Liver (tissue), 8 donors: ENCODE measurements at regions not wholly inside any gene's neighbourhood (a gene's known extent, or its start where the extent isn't known, plus 50 kb on each side); places are given as distances from the start of the nearest gene placed in this dataset.

Experiments used
- DNase-seq: peaks from one replicate; pipeline ENCODE4 v3.0.0-alpha.2; 2017; ENCODE audit warnings: low spot score
- H3K27ac ChIP-seq, 2 donors: one replicate each; pipeline ENCODE4 v1.7.0; 2013; ENCODE audit warnings: inconsistent platforms in 2 of 2, low read length in 2 of 2, control low read depth in 1 of 2, low read depth in 1 of 2, mild to moderate bottlenecking in 1 of 2
- H3K27me3 ChIP-seq, 4 donors: one replicate each; pipeline versions ENCODE4 v1.6.1 to v1.7.0; 2013; ENCODE audit warnings: low read length in 3 of 4, inconsistent platforms in 1 of 4, mild to moderate bottlenecking in 1 of 4, moderate library complexity in 1 of 4; ENCODE audit not compliant: control insufficient read depth in 4 of 4, insufficient read depth in 4 of 4
- H3K36me3 ChIP-seq, 4 donors: one replicate each; pipeline versions ENCODE4 v1.6.1 to v1.7.0; 2013; ENCODE audit warnings: low read length in 3 of 4, mild to moderate bottlenecking in 3 of 4, low read depth in 1 of 4, moderate library complexity in 1 of 4; ENCODE audit not compliant: control insufficient read depth in 4 of 4, insufficient read depth in 3 of 4
- H3K4me1 ChIP-seq, 4 donors: one replicate each; pipeline versions ENCODE4 v1.6.1 to v1.7.0; 2013; ENCODE audit warnings: low read length in 3 of 4, mild to moderate bottlenecking in 3 of 4, moderate library complexity in 1 of 4; ENCODE audit not compliant: control insufficient read depth in 4 of 4, insufficient read depth in 4 of 4
- H3K4me3 ChIP-seq, 3 donors: one replicate each; pipeline versions ENCODE4 v1.6.1 to v1.7.0; 2013; ENCODE audit warnings: low read length in 3 of 3, control low read depth in 1 of 3, low read depth in 1 of 3, mild to moderate bottlenecking in 1 of 3
- H3K9ac ChIP-seq, 2 donors: one replicate each; pipeline ENCODE4 v1.7.0; 2013; ENCODE audit warnings: low read length in 2 of 2, mild to moderate bottlenecking in 2 of 2, moderate library complexity in 2 of 2, control low read depth in 1 of 2, low read depth in 1 of 2
- H3K9me3 ChIP-seq, 4 donors: one replicate each; pipeline versions ENCODE4 v1.6.1 to v1.7.0; 2013; ENCODE audit warnings: low read length in 3 of 4; ENCODE audit not compliant: control insufficient read depth in 4 of 4
- ATF3 ChIP-seq: IDR thresholded peaks from 2 replicates; pipeline ENCODE4 v1.6.1; 2016; ENCODE audit warnings: antibody characterized with exemption
- CTCF ChIP-seq: fragments of 150-350 bp; IDR thresholded peaks from 2 replicates; pipeline ENCODE4 v1.5.1; 2017; ENCODE audit warnings: improper control_type of control experiment, low read depth, low read length; ENCODE audit not compliant: missing input control
- EGR1 ChIP-seq, 2 donors: IDR thresholded peaks; 2 replicates each; pipeline ENCODE4 v1.6.1; 2016 to 2018; ENCODE audit warnings: antibody characterized with exemption in 2 of 2, low read depth in 2 of 2
- FOXA1 ChIP-seq: IDR thresholded peaks from 2 replicates; pipeline ENCODE4 v1.6.1; 2016; ENCODE audit warnings: antibody characterized with exemption
- FOXA2 ChIP-seq: IDR thresholded peaks from 2 replicates; pipeline ENCODE4 v1.6.1; 2016; ENCODE audit warnings: antibody characterized with exemption
- GABPA ChIP-seq, 2 donors: IDR thresholded peaks in 1 of 2; conservative IDR thresholded peaks in 1 of 2; 2 replicates each; pipeline ENCODE4 v1.6.1; 2016; ENCODE audit warnings: antibody characterized with exemption in 2 of 2, mild to moderate bottlenecking in 1 of 2, moderate library complexity in 1 of 2
- HNF4A ChIP-seq, 2 donors: conservative IDR thresholded peaks; 2 replicates each; pipeline ENCODE4 v1.6.1; 2016; ENCODE audit warnings: antibody characterized with exemption in 2 of 2, mild to moderate bottlenecking in 2 of 2
- HNF4G ChIP-seq: IDR thresholded peaks from 2 replicates; pipeline ENCODE4 v1.6.1; 2016; ENCODE audit warnings: antibody characterized with exemption
- JUND ChIP-seq, 2 donors: IDR thresholded peaks; 2 replicates each; pipeline ENCODE4 v1.6.1; 2016; ENCODE audit warnings: antibody characterized with exemption in 2 of 2
- NR2F2 ChIP-seq: IDR thresholded peaks from 2 replicates; pipeline ENCODE4 v1.6.1; 2016; ENCODE audit warnings: antibody characterized with exemption
- RAD21 ChIP-seq, 2 donors: IDR thresholded peaks; 2 replicates each; pipeline ENCODE4 v1.6.1; 2016; ENCODE audit warnings: antibody characterized with exemption in 2 of 2, mild to moderate bottlenecking in 2 of 2
- REST ChIP-seq: IDR thresholded peaks from 2 replicates; pipeline ENCODE4 v1.6.1; 2016; ENCODE audit warnings: antibody characterized with exemption, mild to moderate bottlenecking
- RXRA ChIP-seq, 2 donors: IDR thresholded peaks; 2 replicates each; pipeline ENCODE4 v1.6.1; 2017 to 2018; ENCODE audit warnings: antibody characterized with exemption in 2 of 2, mild to moderate bottlenecking in 1 of 2
- SP1 ChIP-seq: IDR thresholded peaks from 2 replicates; pipeline ENCODE4 v1.6.1; 2018; ENCODE audit warnings: antibody characterized with exemption, mild to moderate bottlenecking
- TAF1 ChIP-seq: conservative IDR thresholded peaks from 2 replicates; pipeline ENCODE4 v1.6.1; 2016; ENCODE audit warnings: antibody characterized with exemption, mild to moderate bottlenecking
- YY1 ChIP-seq: IDR thresholded peaks from 2 replicates; pipeline ENCODE4 v1.6.1; 2016; ENCODE audit warnings: antibody characterized with exemption, mild to moderate bottlenecking
- WGBS: extraction: QIAGEN DNeasy Blood & Tissue Kit; methylation state at CpG from one replicate; pipeline ENCODE4 v1.1.7; 2013; 5-methylcytosine and 5-hydroxymethylcytosine counted together
- TF ChIP-seq, protein P1 (sequence below): IDR thresholded peaks from 2 replicates; pipeline ENCODE4 v1.6.1; 2016; ENCODE audit warnings: antibody characterized with exemption
- donor health status: healthy.
- donor health status: healthy.
- donor health status: healthy.
- donor health status: healthy.
- donor health status: healthy.

GRCh38 chr5:136886608-136887007, 521.3 kb upstream of the TRPC7 start:
- no peaks in the 10 kb centered on the region for H3K9me3 ChIP-seq
- whole genome bisulfite sequencing: 73% methylated on average over 3 of the region's 3 CpGs

DNA sequence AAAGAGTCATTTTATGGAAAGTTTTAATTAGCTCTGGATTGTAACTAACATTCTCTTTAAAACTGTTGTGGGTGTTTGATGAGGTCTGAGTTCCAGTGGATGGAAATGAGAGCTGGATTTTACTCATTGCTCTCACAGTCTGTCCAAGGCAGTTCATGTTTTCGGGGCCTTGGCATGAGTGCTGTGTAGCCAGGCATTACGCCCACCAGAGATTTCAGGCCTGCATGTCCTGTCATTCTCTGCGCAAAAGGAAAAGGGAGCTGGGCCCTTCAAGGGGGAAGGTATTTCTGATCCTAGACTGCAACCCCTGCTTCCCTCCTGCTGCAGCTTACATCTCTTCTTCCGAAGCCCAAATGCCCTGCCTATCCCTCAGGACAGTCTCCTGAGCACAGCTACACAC, 499.6 kb upstream of the TRPC7 start:
- Histone ChIP-seq H3K27ac (no peak overlapping the region), H3K9ac (no peak overlapping the region), H3K36me3 (no peaks in the 10 kb centered on the region), H3K4me1 (no peaks in the 10 kb centered on the region), H3K27me3 (no peaks in the 10 kb centered on the region), H3K9me3 (no peaks in the 10 kb centered on the region), H3K4me3 (no peak overlapping the region)
- WGBS: 78% methylated on average over 4 of the region's 4 CpGs
- TF ChIP-seq RXRA (IDR thresholded peaks at IDR 0.05) (no peak), EGR1 (IDR thresholded peaks at IDR 0.05; ENCODE audit: low read depth in 2 of 2) (no peak), JUND (IDR thresholded peaks at IDR 0.05) (no peak), FOXA1 (no peak), GABPA (IDR thresholded peaks at IDR 0.05 in 1 of 2, conservative IDR thresholded peaks at IDR 0.05 in 1 of 2) (no peak), TAF1 (no peak), HNF4G (no peak)
- TF ChIP-seq, protein P1, sequence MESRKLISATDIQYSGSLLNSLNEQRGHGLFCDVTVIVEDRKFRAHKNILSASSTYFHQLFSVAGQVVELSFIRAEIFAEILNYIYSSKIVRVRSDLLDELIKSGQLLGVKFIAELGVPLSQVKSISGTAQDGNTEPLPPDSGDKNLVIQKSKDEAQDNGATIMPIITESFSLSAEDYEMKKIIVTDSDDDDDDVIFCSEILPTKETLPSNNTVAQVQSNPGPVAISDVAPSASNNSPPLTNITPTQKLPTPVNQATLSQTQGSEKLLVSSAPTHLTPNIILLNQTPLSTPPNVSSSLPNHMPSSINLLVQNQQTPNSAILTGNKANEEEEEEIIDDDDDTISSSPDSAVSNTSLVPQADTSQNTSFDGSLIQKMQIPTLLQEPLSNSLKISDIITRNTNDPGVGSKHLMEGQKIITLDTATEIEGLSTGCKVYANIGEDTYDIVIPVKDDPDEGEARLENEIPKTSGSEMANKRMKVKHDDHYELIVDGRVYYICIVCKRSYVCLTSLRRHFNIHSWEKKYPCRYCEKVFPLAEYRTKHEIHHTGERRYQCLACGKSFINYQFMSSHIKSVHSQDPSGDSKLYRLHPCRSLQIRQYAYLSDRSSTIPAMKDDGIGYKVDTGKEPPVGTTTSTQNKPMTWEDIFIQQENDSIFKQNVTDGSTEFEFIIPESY: no peak
- DNase-seq: no peak

More at GRCh38 chr5:136886608-136887007, 521.3 kb upstream of the TRPC7 start:
- no peak overlapping the region for H3K9ac ChIP-seq
- no peaks in the 10 kb centered on the region for H3K27me3 ChIP-seq
- no peak for TF ChIP-seq HNF4G
- TF ChIP-seq RXRA (IDR thresholded peaks at IDR 0.05): no peak
- no peak for TF ChIP-seq FOXA1
- TF ChIP-seq, protein P1: no peak
- no peaks in the 10 kb centered on the region for H3K4me1 ChIP-seq
- H3K27ac ChIP-seq: no peak overlapping the region
- DNase-seq: no peak
- no peaks in the 10 kb centered on the region for H3K36me3 ChIP-seq
- no peak overlapping the region for H3K4me3 ChIP-seq

GRCh38 chr5:136856648-136857047, 491.3 kb upstream of the TRPC7 start:
- Histone ChIP-seq H3K36me3 (no peaks in the 10 kb centered on the region), H3K4me1 (no peaks in the 10 kb centered on the region)
- WGBS: 67% methylated on average over 3 of the region's 3 CpGs
- TF ChIP-seq RAD21 (IDR thresholded peaks at IDR 0.05): no peak
- TF ChIP-seq YY1: no peak
- TF ChIP-seq SP1: no peak
- TF ChIP-seq EGR1 (IDR thresholded peaks at IDR 0.05; ENCODE audit: low read depth in 2 of 2): no peak
- TF ChIP-seq HNF4A (conservative IDR thresholded peaks at IDR 0.05): no peak
- TF ChIP-seq NR2F2: no peak
- no peak for TF ChIP-seq JUND (IDR thresholded peaks at IDR 0.05)
- no peak for TF ChIP-seq RXRA (IDR thresholded peaks at IDR 0.05)
- TF ChIP-seq HNF4G: no peak
- TF ChIP-seq FOXA2: no peak
- TF ChIP-seq REST: no peak
- no peak for TF ChIP-seq CTCF
- TF ChIP-seq FOXA1: no peak
- TF ChIP-seq ATF3: no peak

More at GRCh38 chr5:136856648-136857047, 491.3 kb upstream of the TRPC7 start:
- Histone ChIP-seq H3K27me3 (no peaks in the 10 kb centered on the region), H3K4me3 (no peak overlapping the region), H3K9ac (no peak overlapping the region), H3K9me3 (peaks cover 0 to 3% (median under 1%) of the 10 kb centered on the region in 4 donors), H3K27ac (no peak overlapping the region)
- no peak for DNase-seq
